Tibial artery (tissue), 4 donors: ENCODE measurements at regions not wholly inside any gene's neighbourhood (a gene's known extent, or its start where the extent isn't known, plus 50 kb on each side); places are given as distances from the start of the nearest gene placed in this dataset.

Source experiments
- DNase-seq, 2 donors: peaks; one replicate each; pipeline ENCODE4 v3.0.0-alpha.2; 2019
- H3K27ac ChIP-seq, 2 donors: fragments of 200-600 bp; sonication (generic) in 1 of 2; 1 replicate in 1 of 2; 2 replicates in 1 of 2; pipeline ENCODE4 v1.5.1; 2018 to 2019; ENCODE audit warnings: mild to moderate bottlenecking in 1 of 2
- H3K27me3 ChIP-seq, 2 donors: fragments of 200-600 bp; sonication (generic) in 1 of 2; one replicate each; pipeline versions ENCODE4 v1.5.1 to v1.6.0; 2016 to 2019
- H3K36me3 ChIP-seq, 3 donors: fragments of 200-600 bp; sonication (generic) in 2 of 3; one replicate each; pipeline ENCODE4 v1.5.1; 2016 to 2019; ENCODE audit warnings: mild to moderate bottlenecking in 2 of 3
- H3K4me1 ChIP-seq, 4 donors: fragments of 200-600 bp; sonication (generic) in 2 of 4; 1 replicate in 3 of 4; 2 replicates in 1 of 4; pipeline ENCODE4 v1.5.1; 2016 to 2019
- H3K4me3 ChIP-seq, 2 donors: fragments of 200-600 bp; sonication (generic) in 1 of 2; 1 replicate in 1 of 2; 2 replicates in 1 of 2; pipeline ENCODE4 v1.5.1; 2018 to 2019; ENCODE audit warnings: mild to moderate bottlenecking in 2 of 2
- H3K9me3 ChIP-seq, 3 donors: fragments of 200-600 bp; sonication (generic) in 1 of 3; one replicate each; pipeline ENCODE4 v1.5.1; 2016 to 2019
- intact Hi-C: fragments of 100-400 bp; cut with DNase I; formaldehyde crosslinking; loops from one replicate; pipeline ENCODE4 v1.15.0; 2023; ENCODE audit warnings: low total_unique reads
- TF ChIP-seq, protein P1 (sequence below), 2 experiments: fragments of 200-600 bp in 1 of 2; fragments of 450-650 bp in 1 of 2; IDR thresholded peaks; one replicate each; pipeline ENCODE4 v1.5.1; 2017 to 2019; ENCODE audit warnings: antibody characterized with exemption in 2 of 2, mild to moderate bottlenecking in 1 of 2, moderate library complexity in 1 of 2

DNA sequence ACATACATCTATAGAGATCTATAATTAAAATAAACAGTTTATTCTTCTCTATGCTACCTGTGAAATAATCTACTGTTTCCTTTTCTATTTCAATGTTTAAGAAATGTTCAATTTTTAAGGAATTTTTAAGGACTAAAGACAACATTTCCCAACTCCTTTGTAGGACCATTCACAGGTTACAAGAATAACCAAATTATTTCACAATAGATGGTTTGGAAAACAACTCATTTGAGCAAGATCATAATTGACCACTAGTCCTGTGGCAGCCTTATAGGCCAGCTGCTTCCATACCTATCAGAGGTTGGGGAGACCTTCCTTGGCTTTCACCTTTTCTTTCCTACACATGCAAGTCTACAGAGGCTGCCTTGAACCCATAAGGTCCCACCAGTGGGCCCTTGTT lies 193.7 kb downstream of the TTC39B start:
- no peak for DNase-seq
- intact Hi-C loops, result no loop called here
- Histone ChIP-seq H3K36me3 (no peaks in the 10 kb centered on the region), H3K27ac (no peak overlapping the region), H3K27me3 (no peaks in the 10 kb centered on the region), H3K4me1 (no peaks in the 10 kb centered on the region), H3K9me3 (no peaks in the 10 kb centered on the region), H3K4me3 (no peak overlapping the region)
- TF ChIP-seq, protein P1, sequence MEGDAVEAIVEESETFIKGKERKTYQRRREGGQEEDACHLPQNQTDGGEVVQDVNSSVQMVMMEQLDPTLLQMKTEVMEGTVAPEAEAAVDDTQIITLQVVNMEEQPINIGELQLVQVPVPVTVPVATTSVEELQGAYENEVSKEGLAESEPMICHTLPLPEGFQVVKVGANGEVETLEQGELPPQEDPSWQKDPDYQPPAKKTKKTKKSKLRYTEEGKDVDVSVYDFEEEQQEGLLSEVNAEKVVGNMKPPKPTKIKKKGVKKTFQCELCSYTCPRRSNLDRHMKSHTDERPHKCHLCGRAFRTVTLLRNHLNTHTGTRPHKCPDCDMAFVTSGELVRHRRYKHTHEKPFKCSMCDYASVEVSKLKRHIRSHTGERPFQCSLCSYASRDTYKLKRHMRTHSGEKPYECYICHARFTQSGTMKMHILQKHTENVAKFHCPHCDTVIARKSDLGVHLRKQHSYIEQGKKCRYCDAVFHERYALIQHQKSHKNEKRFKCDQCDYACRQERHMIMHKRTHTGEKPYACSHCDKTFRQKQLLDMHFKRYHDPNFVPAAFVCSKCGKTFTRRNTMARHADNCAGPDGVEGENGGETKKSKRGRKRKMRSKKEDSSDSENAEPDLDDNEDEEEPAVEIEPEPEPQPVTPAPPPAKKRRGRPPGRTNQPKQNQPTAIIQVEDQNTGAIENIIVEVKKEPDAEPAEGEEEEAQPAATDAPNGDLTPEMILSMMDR (IDR thresholded peaks at IDR 0.05), result no peak

- intact Hi-C loops, result no loop called here
- TF ChIP-seq, protein P1 (IDR thresholded peaks at IDR 0.05), result no peak
These were observed 195.9 kb downstream of the TTC39B start for GRCh38 chr9:15111071-15111470.

DNA sequence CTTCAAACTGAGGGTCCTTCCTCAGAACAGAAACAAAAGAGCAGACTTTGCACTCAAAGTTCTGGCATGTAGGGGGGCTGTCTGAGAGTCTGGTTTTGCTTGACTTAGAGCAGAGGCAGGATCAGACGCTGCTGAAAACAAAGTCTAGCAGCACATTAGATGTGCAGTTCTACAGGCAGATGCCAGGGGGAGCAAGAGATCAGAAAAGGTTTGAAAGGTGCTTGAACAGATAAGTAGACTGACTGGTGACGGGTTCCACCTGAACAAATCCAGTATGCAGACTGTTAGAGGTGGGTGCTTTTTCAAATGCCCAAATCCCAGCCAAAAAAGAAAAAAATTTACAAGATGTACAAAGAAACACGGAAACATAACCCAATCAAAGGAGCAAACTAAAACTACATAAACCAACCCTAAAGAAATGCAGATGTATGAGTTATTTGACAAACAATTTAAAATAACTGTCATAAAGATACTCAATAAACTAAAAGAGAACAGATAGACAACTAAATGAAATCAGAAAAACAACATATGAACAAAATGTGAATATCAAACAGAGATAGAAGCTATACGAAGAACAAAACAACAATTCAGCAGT lies 194.7 kb upstream of the FREM1 start:
- Histone ChIP-seq H3K27ac (no peak overlapping the region), H3K9me3 (peaks cover 0 to 6% (median 4%) of the 10 kb centered on the region in 3 donors), H3K36me3 (no peaks in the 10 kb centered on the region), H3K4me3 (no peak overlapping the region), H3K27me3 (no peaks in the 10 kb centered on the region), H3K4me1 (no peaks in the 10 kb centered on the region)
- TF ChIP-seq, protein P1 (IDR thresholded peaks at IDR 0.05), result peak; percentile 70
- intact Hi-C loops, result no loop called here
- DNase-seq, result no peak

More at GRCh38 chr9:15111071-15111470, 195.9 kb downstream of the TTC39B start:
- Histone ChIP-seq H3K36me3 (no peaks in the 10 kb centered on the region), H3K4me3 (no peak overlapping the region), H3K4me1 (no peaks in the 10 kb centered on the region), H3K27ac (no peak overlapping the region), H3K9me3 (peaks cover 0 to 6% (median 4%) of the 10 kb centered on the region in 3 donors), H3K27me3 (no peaks in the 10 kb centered on the region)
- no peak for DNase-seq

- Histone ChIP-seq H3K27me3 (no peaks in the 10 kb centered on the region), H3K4me1 (no peaks in the 10 kb centered on the region), H3K4me3 (no peak overlapping the region), H3K27ac (no peak overlapping the region), H3K36me3 (no peaks in the 10 kb centered on the region), H3K9me3 (peaks cover 0 to 6% (median 4%) of the 10 kb centered on the region in 3 donors)
- TF ChIP-seq, protein P1 (IDR thresholded peaks at IDR 0.05), result no peak
- DNase-seq, result no peak
- intact Hi-C loops, result no loop called here
These were observed 193.1 kb upstream of the FREM1 start for GRCh38 chr9:15103290-15103689.

DNA sequence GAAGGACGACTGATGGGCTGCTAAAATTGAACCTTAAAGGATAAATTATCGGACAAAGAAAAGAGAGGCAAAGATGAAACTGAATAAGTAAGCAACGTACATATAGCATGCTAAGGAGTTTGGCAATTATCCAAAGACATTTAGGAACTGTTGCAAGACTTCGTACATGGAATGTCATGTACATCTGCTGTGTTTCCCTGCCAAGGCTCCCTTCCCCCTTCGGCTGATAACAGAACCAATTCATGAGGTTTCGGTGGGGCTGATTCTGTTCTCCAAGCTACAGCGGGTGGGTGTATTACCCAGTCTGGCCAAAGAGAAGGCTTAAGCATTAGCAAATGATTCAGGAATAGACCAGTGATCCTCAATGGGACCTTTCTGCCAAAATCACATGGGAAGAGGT lies 190.9 kb upstream of the FREM1 start:
- DNase-seq, result no peak
- Histone ChIP-seq H3K36me3 (no peaks in the 10 kb centered on the region), H3K4me1 (no peaks in the 10 kb centered on the region), H3K9me3 (no peaks in the 10 kb centered on the region), H3K27ac (no peak overlapping the region), H3K4me3 (no peak overlapping the region), H3K27me3 (no peaks in the 10 kb centered on the region)
- intact Hi-C loops, result no loop called here
- TF ChIP-seq, protein P1 (IDR thresholded peaks at IDR 0.05), result no peak

DNA sequence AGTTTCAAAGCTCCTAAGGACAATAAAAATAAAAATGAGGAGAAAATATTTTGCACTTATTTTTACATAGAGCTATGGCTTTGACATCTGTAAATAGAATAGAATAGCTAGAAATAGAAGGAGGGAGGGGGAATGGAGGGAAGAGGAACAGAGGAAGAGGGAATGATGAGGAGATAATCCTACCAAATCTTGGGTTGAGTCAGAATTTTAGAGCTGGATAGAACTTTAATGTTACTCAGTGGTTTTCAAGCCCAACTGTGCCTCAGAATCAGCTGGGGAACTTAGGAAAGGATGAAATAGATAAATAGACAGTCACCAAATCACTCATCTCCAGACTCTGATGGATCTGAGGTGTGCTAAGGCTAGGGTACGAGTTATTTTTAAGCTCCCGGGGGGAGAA lies 190.3 kb upstream of the FREM1 start:
- H3K36me3 ChIP-seq, result no peaks in the 10 kb centered on the region
- no peaks in the 10 kb centered on the region for H3K27me3 ChIP-seq
- DNase-seq, result no peak
- TF ChIP-seq, protein P1 (IDR thresholded peaks at IDR 0.05), result no peak
- no peak overlapping the region for H3K4me3 ChIP-seq
- intact Hi-C loops, result no loop called here
- H3K9me3 ChIP-seq, result no peaks in the 10 kb centered on the region
- H3K27ac ChIP-seq, result no peak overlapping the region
- H3K4me1 ChIP-seq, result no peaks in the 10 kb centered on the region
